H1 (cell line): ENCODE measurements at regions not wholly inside any gene's neighbourhood (a gene's known extent, or its start where the extent isn't known, plus 50 kb on each side); places are given as distances from the start of the nearest gene placed in this dataset.

Source experiments
- CTCF ChIA-PET: fragments of 300-600 bp; sonication (Branson Sonifier 250); formaldehyde crosslinking; loops from one replicate; lab custom pipeline; 2021; ENCODE audit not compliant: partially characterized antibody; lab: Charles Lee
- POLR2A ChIA-PET: fragments of 300-600 bp; sonication (Branson Sonifier 250); formaldehyde crosslinking; loops from one replicate; lab custom pipeline; 2021; ENCODE audit warnings: inconsistent platforms; ENCODE audit not compliant: partially characterized antibody; lab: Charles Lee
- DNase-seq, 2 experiments: peaks; one replicate each; pipeline versions ENCODE4 v3.0.0 to v3.0.0-alpha.2; 2010 to 2022; ENCODE audit warnings: low spot score in 2 of 2, low read depth in 1 of 2, mixed read lengths in 1 of 2
- FAIRE-seq: peaks from 2 replicates; lab custom pipeline; 2011; peaks lifted over from hg19 to GRCh38; lab: Jason Lieb, UNC
- H2AFZ ChIP-seq: 2 replicates; pipeline ENCODE4 v1.8.1; 2012; ENCODE audit warnings: low read length, inconsistent platforms
- H2AK5ac ChIP-seq: 2 replicates; pipeline ENCODE4 v1.6.1; 2013; ENCODE audit warnings: low read depth, low read length
- H2BK120ac ChIP-seq: replicated peaks from 2 replicates; pipeline ENCODE3; 2013; ENCODE audit warnings: low read depth, low read length, inconsistent platforms
- H2BK12ac ChIP-seq: 2 replicates; pipeline ENCODE4 v1.6.1; 2013; ENCODE audit warnings: low read depth, low read length
- H2BK15ac ChIP-seq: 2 replicates; pipeline ENCODE4 v1.6.1; 2013; ENCODE audit warnings: low read length
- H2BK20ac ChIP-seq: 2 replicates; pipeline ENCODE4 v1.6.1; 2013; ENCODE audit warnings: low read length
- H2BK5ac ChIP-seq: 2 replicates; pipeline ENCODE4 v1.6.1; 2013; ENCODE audit warnings: low read depth, low read length
- H3K14ac ChIP-seq: 2 replicates; pipeline ENCODE4 v1.6.1; 2013; ENCODE audit warnings: inconsistent platforms; ENCODE audit not compliant: insufficient read length
- H3K18ac ChIP-seq: 2 replicates; pipeline ENCODE4 v1.6.1; 2013; ENCODE audit warnings: low read length; ENCODE audit errors: extremely low read depth
- H3K23ac ChIP-seq: 2 replicates; pipeline ENCODE4 v1.6.1; 2013; ENCODE audit warnings: inconsistent platforms; ENCODE audit not compliant: insufficient read length
- H3K23me2 ChIP-seq: 2 replicates; pipeline ENCODE4 v1.6.1; 2013; ENCODE audit warnings: low read depth, low read length
- H3K27ac ChIP-seq: 2 replicates; pipeline ENCODE4 v1.6.1; 2011; ENCODE audit warnings: low read depth, low read length, inconsistent platforms
- H3K27me3 ChIP-seq, 4 experiments: replicated peaks in 1 of 4; 1 replicate in 1 of 4; 2 replicates in 3 of 4; pipeline versions ENCODE4 v1.6.1 to v1.8.1; 2011 to 2013; ENCODE audit warnings: low read length in 3 of 4, mild to moderate bottlenecking in 3 of 4, inconsistent platforms in 2 of 4, mixed read lengths in 2 of 4, moderate library complexity in 1 of 4; ENCODE audit not compliant: control insufficient read depth in 3 of 4, insufficient read depth in 3 of 4; ENCODE audit errors: extremely low read depth in 1 of 4
- H3K36me3 ChIP-seq, 4 experiments: 2 replicates each; pipeline versions ENCODE4 v1.6.1 to v1.8.1; 2011 to 2013; ENCODE audit warnings: mild to moderate bottlenecking in 4 of 4, low read length in 3 of 4, moderate library complexity in 2 of 4, control low read depth in 1 of 4, inconsistent platforms in 1 of 4; ENCODE audit not compliant: insufficient read depth in 4 of 4, control insufficient read depth in 2 of 4
- H3K4ac ChIP-seq: replicated peaks from 2 replicates; pipeline ENCODE3; 2013; ENCODE audit warnings: low read length, low read depth, mixed read lengths, inconsistent platforms; ENCODE audit not compliant: insufficient read length
- H3K4me1 ChIP-seq, 4 experiments: replicated peaks in 1 of 4; 1 replicate in 1 of 4; 2 replicates in 3 of 4; pipeline versions ENCODE4 v1.6.1 to v1.8.1; 2011 to 2013; ENCODE audit warnings: low read length in 3 of 4, inconsistent platforms in 2 of 4, mixed read lengths in 1 of 4; ENCODE audit not compliant: insufficient read depth in 4 of 4, control insufficient read depth in 3 of 4
- H3K4me2 ChIP-seq, 2 experiments: 2 replicates each; pipeline versions ENCODE4 v1.6.1 to v1.8.1; 2011 to 2013; ENCODE audit warnings: low read depth in 2 of 2, low read length in 2 of 2, control low read depth in 1 of 2, inconsistent platforms in 1 of 2, mild to moderate bottlenecking in 1 of 2; ENCODE audit not compliant: insufficient read depth in 1 of 2
- H3K4me3 ChIP-seq, 4 experiments: fragments of 200-600, 300-600 bp in 1 of 4; sonication (generic), shearing (Covaris generic), sonication (Bioruptor Twin) in 1 of 4; 2 replicates each; pipeline versions ENCODE4 v1.5.1 to v1.8.1; 2011 to 2016; ENCODE audit warnings: low read length in 4 of 4, low read depth in 3 of 4, control low read depth in 2 of 4, inconsistent platforms in 2 of 4, mild to moderate bottlenecking in 2 of 4, mixed read lengths in 1 of 4, moderate library complexity in 1 of 4; ENCODE audit not compliant: insufficient read depth in 2 of 4; ENCODE audit errors: extremely low read depth in 1 of 4
- H3K56ac ChIP-seq: replicated peaks from 2 replicates; pipeline ENCODE3; 2013; ENCODE audit warnings: low read depth, mild to moderate bottlenecking, mixed read lengths, low read length, inconsistent platforms; ENCODE audit not compliant: insufficient read length
- H3K79me1 ChIP-seq: 2 replicates; pipeline ENCODE4 v1.6.1; 2013; ENCODE audit warnings: low read depth, low read length, control low read depth
- H3K79me2 ChIP-seq, 2 experiments: 2 replicates each; pipeline versions ENCODE4 v1.6.1 to v1.8.1; 2012 to 2013; ENCODE audit warnings: low read length in 2 of 2, mild to moderate bottlenecking in 2 of 2, inconsistent platforms in 1 of 2; ENCODE audit not compliant: insufficient read depth in 2 of 2, control insufficient read depth in 1 of 2
- H3K9ac ChIP-seq, 4 experiments: replicated peaks in 1 of 4; 1 replicate in 1 of 4; 2 replicates in 3 of 4; pipeline versions ENCODE4 v1.6.1 to v1.8.1; 2011 to 2013; ENCODE audit warnings: low read depth in 3 of 4, low read length in 3 of 4, control low read depth in 2 of 4, mild to moderate bottlenecking in 2 of 4, moderate library complexity in 2 of 4, inconsistent platforms in 1 of 4; ENCODE audit errors: extremely low read depth in 1 of 4
- H3K9me3 ChIP-seq, 2 experiments: 2 replicates each; pipeline versions ENCODE4 v1.6.1 to v1.8.1; 2012 to 2013; ENCODE audit warnings: mild to moderate bottlenecking in 2 of 2, moderate library complexity in 2 of 2, control low read depth in 1 of 2, inconsistent platforms in 1 of 2, low read depth in 1 of 2, low read length in 1 of 2, mixed read lengths in 1 of 2; ENCODE audit not compliant: insufficient read depth in 2 of 2
- H4K20me1 ChIP-seq, 2 experiments: replicated peaks in 1 of 2; 2 replicates each; pipeline versions ENCODE3 to v1.8.1; 2011 to 2013; ENCODE audit warnings: inconsistent platforms in 2 of 2, low read length in 2 of 2, mild to moderate bottlenecking in 1 of 2; ENCODE audit not compliant: insufficient read depth in 2 of 2, control insufficient read depth in 1 of 2
- H4K5ac ChIP-seq: 2 replicates; pipeline ENCODE4 v1.6.1; 2013; ENCODE audit warnings: low read length, low read depth, mixed read lengths, inconsistent platforms; ENCODE audit not compliant: insufficient read length
- H4K8ac ChIP-seq: 2 replicates; pipeline ENCODE4 v1.8.0; 2013; ENCODE audit warnings: mild to moderate bottlenecking, moderate library complexity, low read length, inconsistent platforms; ENCODE audit not compliant: insufficient read depth; ENCODE audit errors: extremely low read depth
- H4K91ac ChIP-seq: replicated peaks from 2 replicates; pipeline ENCODE3; 2013; ENCODE audit warnings: low read length, mixed read lengths, inconsistent platforms; ENCODE audit not compliant: insufficient read length
- GTF2F1 ChIP-seq: IDR thresholded peaks from 2 replicates; pipeline ENCODE4 v1.6.1; 2012; ENCODE audit warnings: low read depth, low read length, improper control_type of control experiment, borderline replicate concordance
- KDM1A ChIP-seq: fragments of 200-600, 300-600 bp; sonication (generic); IDR thresholded peaks from 2 replicates; pipeline ENCODE4 v1.7.1; 2016; ENCODE audit warnings: mild to moderate bottlenecking, low read length, borderline replicate concordance
- POLR2AphosphoS5 ChIP-seq: IDR thresholded peaks from 2 replicates; pipeline ENCODE4 v1.6.1; 2011; ENCODE audit warnings: low read depth, low read length
- RXRA ChIP-seq: IDR thresholded peaks from 2 replicates; pipeline ENCODE4 v1.6.1; 2011; ENCODE audit warnings: low read depth, mild to moderate bottlenecking, low read length, moderate library complexity; ENCODE audit not compliant: insufficient read depth
- SIX5 ChIP-seq: IDR thresholded peaks from 2 replicates; pipeline ENCODE4 v1.6.1; 2011; ENCODE audit warnings: mild to moderate bottlenecking, low read depth, low read length
- WGBS, 2 experiments: shearing (Covaris generic) in 1 of 2; methylation state at CpG; one replicate each; pipeline versions ENCODE4 v1.1.6 to v1.1.7; 2013 to 2015; ENCODE audit warnings: low lambda C conversion rate in 2 of 2, mixed read lengths in 2 of 2, inconsistent platforms in 1 of 2, low coverage in 1 of 2, missing lambda C conversion rate in 1 of 2; ENCODE audit not compliant: insufficient replicate concordance in 2 of 2, insufficient coverage in 1 of 2, insufficient read length in 1 of 2; ENCODE audit errors: extremely low coverage in 1 of 2, missing lambda C conversion rate in 1 of 2; 5-methylcytosine and 5-hydroxymethylcytosine counted together

- CTCF ChIA-PET, result interaction anchor here (1.4 kb wide), 1 partner anchor 13 kb away, joined by 3 read pairs; no protein-coding TSS in a partner anchor
- 100% methylated on average over 1 of the region's 1 CpG; no CpG with 5 or more reads in 1 of the 2 experiments for WGBS, 2 experiments
- H4K20me1 ChIP-seq, result no peaks in the 10 kb centered on the region
- TF ChIP-seq RXRA (no peak), POLR2AphosphoS5 (no peak), GTF2F1 (no peak), KDM1A (no peak), SIX5 (no peak)
- TF ChIP-seq, all 59 proteins: peak for 0
- Histone ChIP-seq H3K56ac (no peak overlapping the region), H2BK5ac (no peak overlapping the region), H3K36me3 (no peaks in the 10 kb centered on the region), H3K4ac (no peak overlapping the region), H3K4me3 (no peak overlapping the region), H3K23ac (no peak overlapping the region), H3K27ac (no peak overlapping the region), H2BK15ac (no peak overlapping the region), H3K79me1 (no peaks in the 10 kb centered on the region), H4K91ac (no peak overlapping the region), H2AK5ac (no peak overlapping the region), H3K4me1 (no peaks in the 10 kb centered on the region), H3K23me2 (no peaks in the 10 kb centered on the region), H2AFZ (no peak overlapping the region), H2BK12ac (no peak overlapping the region), H4K5ac (no peak overlapping the region), H3K9me3 (peaks cover 0 to 6% of the 10 kb centered on the region in 2 experiments; a peak in 1 of 4 replicates), H4K8ac (no peak overlapping the region), H3K4me2 (no peak overlapping the region), H3K9ac (no peak overlapping the region), H3K18ac (no peak overlapping the region), H2BK120ac (no peak overlapping the region), H2BK20ac (no peak overlapping the region), H3K27me3 (no peaks in the 10 kb centered on the region), H3K79me2 (no peaks in the 10 kb centered on the region), H3K14ac (no peak overlapping the region)
- DNase-seq (no peak), FAIRE-seq (no peak)
- POLR2A ChIA-PET, result no interaction called here
These were observed 757.7 kb upstream of the SEMA6A start for GRCh38 chr5:117332341-117332740.
